Endothelial cell of umbilical vein (primary cell): ENCODE measurements at regions not wholly inside any gene's neighbourhood (a gene's known extent, or its start where the extent isn't known, plus 50 kb on each side); places are given as distances from the start of the nearest gene placed in this dataset.
A peak's percentile ranks its signal among the peaks of the same experiment; 100 is the strongest.

ENCODE experiments used
- BruUV-seq: library from RNA; stranded (reverse); fragments of 400-500 nt; replicated peaks from 2 replicates; lab custom pipeline; 2021; lab: Mats Ljungman, UMichigan
- CTCF ChIA-PET: fragments of 300-600, 350-600 bp; sonication (Branson Sonifier 250); formaldehyde crosslinking; loops from one replicate; lab custom pipeline; 2021; ENCODE audit warnings: antibody characterized with exemption, inconsistent platforms; lab: Charles Lee
- POLR2A ChIA-PET: fragments of 300-600, 350-600 bp; sonication (Branson Sonifier 250); formaldehyde crosslinking; loops from one replicate; lab custom pipeline; 2021; ENCODE audit warnings: antibody characterized with exemption, inconsistent platforms; lab: Charles Lee
- DNase-seq: peaks from one replicate; pipeline ENCODE4 v3.0.0-alpha.2; 2011; ENCODE audit warnings: low read depth, low spot score
- FAIRE-seq: peaks from 2 replicates; lab custom pipeline; 2011; peaks lifted over from hg19 to GRCh38; lab: Jason Lieb, UNC
- H2AFZ ChIP-seq: 2 replicates; pipeline ENCODE4 v1.6.0; 2012; ENCODE audit warnings: low read depth, low read length, control low read depth, inconsistent platforms
- H3K27ac ChIP-seq: 2 replicates; pipeline ENCODE4 v1.5.1; 2011; ENCODE audit warnings: low read depth, mild to moderate bottlenecking, control low read depth, low read length, moderate library complexity; ENCODE audit not compliant: insufficient read depth
- H3K27me3 ChIP-seq, 2 experiments: 2 replicates each; pipeline versions ENCODE4 v1.6.0 to v1.6.1; 2011; ENCODE audit warnings: low read length in 2 of 2, mixed read lengths in 1 of 2; ENCODE audit not compliant: control insufficient read depth in 2 of 2, insufficient read depth in 2 of 2
- H3K36me3 ChIP-seq, 2 experiments: 2 replicates in 1 of 2; 3 replicates in 1 of 2; pipeline ENCODE4 v1.5.1; 2011; ENCODE audit warnings: low read length in 2 of 2, mild to moderate bottlenecking in 1 of 2, moderate library complexity in 1 of 2; ENCODE audit not compliant: control insufficient read depth in 2 of 2, insufficient read depth in 2 of 2; ENCODE audit errors: extremely low read depth in 1 of 2
- H3K4me1 ChIP-seq: 3 replicates; pipeline ENCODE4 v1.5.1; 2011; ENCODE audit warnings: mild to moderate bottlenecking, low read length; ENCODE audit not compliant: control insufficient read depth, insufficient read depth; ENCODE audit errors: extremely low read depth
- H3K4me2 ChIP-seq: 2 replicates; pipeline ENCODE4 v1.6.1; 2011; ENCODE audit warnings: low read length, control low read depth, mixed read lengths; ENCODE audit not compliant: insufficient read depth
- H3K4me3 ChIP-seq, 3 experiments: fragments of 200-600 bp in 1 of 3; sonication (generic), shearing (Covaris generic) in 1 of 3; replicated peaks in 1 of 3; 2 replicates each; pipeline ENCODE4 v1.5.1; 2011 to 2016; ENCODE audit warnings: control low read depth in 3 of 3, low read length in 3 of 3, mild to moderate bottlenecking in 2 of 3, inconsistent platforms in 1 of 3, low read depth in 1 of 3, moderate library complexity in 1 of 3; ENCODE audit not compliant: insufficient read depth in 1 of 3
- H3K79me2 ChIP-seq: 2 replicates; pipeline ENCODE4 v1.6.0; 2012; ENCODE audit warnings: low read length, inconsistent platforms; ENCODE audit not compliant: control insufficient read depth, insufficient read depth
- H3K9ac ChIP-seq: replicated peaks from 2 replicates; pipeline ENCODE3; 2011; ENCODE audit warnings: low read length, control low read depth; ENCODE audit not compliant: insufficient read depth; ENCODE audit errors: extremely low read depth
- H3K9me1 ChIP-seq: replicated peaks from 3 replicates; pipeline ENCODE4 v1.6.0; 2011; ENCODE audit warnings: mild to moderate bottlenecking, low read length; ENCODE audit not compliant: control insufficient read depth, insufficient read depth; ENCODE audit errors: extremely low read depth
- H3K9me3 ChIP-seq: replicated peaks from 2 replicates; pipeline ENCODE4 v1.5.1; 2012; ENCODE audit warnings: low read length, inconsistent platforms; ENCODE audit not compliant: control insufficient read depth, insufficient read depth
- H4K20me1 ChIP-seq: replicated peaks from 2 replicates; pipeline ENCODE3; 2011; ENCODE audit warnings: mild to moderate bottlenecking, low read length; ENCODE audit not compliant: control insufficient read depth, insufficient read depth; ENCODE audit errors: extremely low read depth
- CTCF ChIP-seq, 2 donors: IDR thresholded peaks; 1 replicate in 1 of 2; 2 replicates in 1 of 2; pipeline ENCODE4 v1.5.1; 2011; ENCODE audit warnings: low read length in 2 of 2, mild to moderate bottlenecking in 2 of 2, moderate library complexity in 2 of 2, control low read depth in 1 of 2, inconsistent platforms in 1 of 2, low read depth in 1 of 2; ENCODE audit not compliant: insufficient read depth in 1 of 2; ENCODE audit errors: extremely low read depth in 1 of 2
- EZH2 ChIP-seq: IDR thresholded peaks from 2 replicates; pipeline ENCODE4 v1.6.1; 2012; ENCODE audit warnings: borderline replicate concordance, low read depth, mild to moderate bottlenecking, moderate library complexity, low read length, inconsistent platforms; ENCODE audit not compliant: severe bottlenecking
- FOS ChIP-seq: IDR thresholded peaks from 2 replicates; pipeline ENCODE4 v1.6.1; 2011; ENCODE audit warnings: mild to moderate bottlenecking, low read length, moderate library complexity, borderline replicate concordance; ENCODE audit not compliant: insufficient read depth
- GATA2 ChIP-seq: IDR thresholded peaks from 2 replicates; pipeline ENCODE4 v1.7.0; 2011; ENCODE audit warnings: low read depth, mild to moderate bottlenecking, moderate library complexity, mixed read lengths, low read length; ENCODE audit not compliant: insufficient read length, insufficient read depth
- JUN ChIP-seq: IDR thresholded peaks from 2 replicates; pipeline ENCODE4 v1.6.1; 2011; ENCODE audit warnings: borderline replicate concordance, low read depth; ENCODE audit not compliant: insufficient read length, insufficient read depth
- MYC ChIP-seq: IDR thresholded peaks from one replicate; pipeline ENCODE4 v1.6.1; 2011; ENCODE audit warnings: mild to moderate bottlenecking, low read depth, low read length
- POLR2A ChIP-seq: IDR thresholded peaks from 2 replicates; pipeline ENCODE4 v1.6.1; 2012; ENCODE audit warnings: low read depth, mild to moderate bottlenecking, control low read depth, low read length
- POLR2AphosphoS5 ChIP-seq: IDR thresholded peaks from 2 replicates; pipeline ENCODE4 v1.6.1; 2012; ENCODE audit warnings: low read depth, mild to moderate bottlenecking, control low read depth, low read length, moderate library complexity; ENCODE audit not compliant: insufficient read depth
- dilution Hi-C: fragments of 300-500 bp; cut with MboI; formaldehyde crosslinking; loops from one replicate; pipeline ENCODE4 v1.15.0; 2019; ENCODE audit warnings: low sequenced_read_pairs; ENCODE audit not compliant: extremely low pct_ligation_motif_present
- intact Hi-C: fragments of 100-400 bp; cut with micrococcal nuclease; formaldehyde crosslinking; loops from one replicate; pipeline ENCODE4 v1.10.0; 2022
- TF ChIP-seq, protein P1 (sequence below): IDR thresholded peaks from 2 replicates; pipeline ENCODE4 v1.6.1; 2011; ENCODE audit not compliant: insufficient read depth, insufficient read length

DNA sequence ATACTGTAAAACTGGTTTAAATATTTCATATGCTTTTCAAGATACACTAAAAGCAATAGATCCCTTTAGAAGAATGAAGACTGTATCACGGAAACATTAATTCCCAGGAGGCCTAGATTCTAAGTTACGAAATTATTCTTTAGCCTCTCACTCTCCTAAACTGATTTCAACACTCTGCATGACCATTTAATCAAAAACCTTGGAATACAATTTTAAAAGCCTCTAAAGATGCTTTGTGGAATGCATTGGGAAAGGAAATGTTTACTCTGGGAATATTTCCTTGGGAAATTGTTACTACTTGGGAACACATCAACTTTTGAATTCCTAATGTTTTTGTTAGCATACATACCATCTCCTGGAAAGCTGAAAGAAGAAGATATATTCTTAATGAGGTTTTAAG is 255.7 kb upstream of the FAR2 start:
- DNase-seq (peak; percentile 45), FAIRE-seq (no peak)
- Histone ChIP-seq H3K79me2 (no peaks in the 10 kb centered on the region), H3K4me2 (no peak overlapping the region), H3K9ac (no peak overlapping the region), H4K20me1 (no peaks in the 10 kb centered on the region), H2AFZ (no peak overlapping the region), H3K4me3 (no peak overlapping the region), H3K27ac (no peak overlapping the region), H3K9me3 (no peaks in the 10 kb centered on the region), H3K9me1 (no peaks in the 10 kb centered on the region), H3K4me1 (no peaks in the 10 kb centered on the region), H3K27me3 (no peaks in the 10 kb centered on the region), H3K36me3 (no peaks in the 10 kb centered on the region)
- POLR2A ChIA-PET = no interaction called here
- dilution Hi-C loops = no loop called here
- intact Hi-C loops = no loop called here
- CTCF ChIA-PET = no interaction called here
- TF ChIP-seq EZH2 (no peak), FOS (no peak), MYC (no peak), CTCF (IDR thresholded peaks at IDR 0.05; ENCODE audit: extremely low read depth in 1 of 2, insufficient read depth in 1 of 2, low read depth in 1 of 2, low read length in 2 of 2) (no peak), POLR2AphosphoS5 (no peak), GATA2 (no peak), JUN (no peak), POLR2A (no peak)
- TF ChIP-seq, protein P1, sequence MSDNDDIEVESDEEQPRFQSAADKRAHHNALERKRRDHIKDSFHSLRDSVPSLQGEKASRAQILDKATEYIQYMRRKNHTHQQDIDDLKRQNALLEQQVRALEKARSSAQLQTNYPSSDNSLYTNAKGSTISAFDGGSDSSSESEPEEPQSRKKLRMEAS = no peak
- no TSS peak for BruUV-seq
